ENCODE measurements at regions not wholly inside any gene's neighbourhood (a gene's known extent, or its start where the extent isn't known, plus 50 kb on each side); places are given as distances from the start of the nearest gene placed in this dataset.

DNA sequence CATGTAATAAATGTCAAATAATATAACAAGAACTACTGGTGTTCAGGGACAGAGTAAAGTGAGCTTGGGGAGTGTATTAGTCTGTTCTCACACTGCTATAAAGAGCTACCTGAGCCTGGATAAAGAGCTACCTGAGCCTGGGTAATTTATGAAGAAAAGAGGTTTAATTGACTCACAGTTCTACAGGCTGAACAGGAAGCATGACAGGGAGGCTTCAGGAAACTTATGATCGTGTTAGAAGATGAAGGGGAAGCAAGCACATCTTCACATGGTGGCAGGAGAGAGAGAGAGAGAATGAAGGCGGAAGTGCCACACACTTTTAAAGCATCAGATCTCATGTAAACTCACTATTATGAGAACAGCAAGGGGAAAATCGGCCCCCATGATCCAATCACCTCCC lies 205.9 kb downstream of the CTH start:
- Mint-ChIP-seq H3K27ac (no peak overlapping the region), H3K4me1 (no peaks in the 10 kb centered on the region), H3K9me3 (ENCODE audit: insufficient read depth) (peaks cover 2% of the 10 kb centered on the region), H3K27me3 (no peaks in the 10 kb centered on the region), H3K4me3 (no peak overlapping the region)
- TF ChIP-seq CTCF (IDR thresholded peaks at IDR 0.05): no peak
- no peak for TF ChIP-seq EZH2 (IDR thresholded peaks at IDR 0.05; ENCODE audit: borderline replicate concordance, insufficient read depth, low read depth, low read length, poor library complexity, severe bottlenecking)
- Histone ChIP-seq H4K20me1 (ENCODE audit: control insufficient read depth, insufficient read depth, low read length, poor library complexity, severe bottlenecking) (no peaks in the 10 kb centered on the region), H3K9ac (ENCODE audit: low read length) (no peak overlapping the region), H3K36me3 (replicated peaks in 1 of 2; ENCODE audit: control extremely low read depth in 1 of 2, control insufficient read depth in 1 of 2, extremely low read depth in 1 of 2, insufficient read depth in 2 of 2, low read length in 1 of 2) (no peaks in the 10 kb centered on the region), H2AFZ (ENCODE audit: insufficient read depth, low read depth, low read length, poor library complexity, severe bottlenecking) (no peak overlapping the region), H3K27me3 (replicated peaks in 1 of 4; ENCODE audit: control extremely low read depth in 1 of 4, control insufficient read depth in 3 of 4, insufficient read depth in 4 of 4, low read length in 3 of 4) (no peaks in the 10 kb centered on the region), H3K9me3 (ENCODE audit: control extremely low read depth in 1 of 3, control insufficient read depth in 2 of 3, insufficient read depth in 1 of 3, low read length in 2 of 3) (no peaks in the 10 kb centered on the region), H3K79me2 (ENCODE audit: control insufficient read depth, insufficient read depth, low read length) (no peaks in the 10 kb centered on the region), H3K4me3 (ENCODE audit: control extremely low read depth in 1 of 5, extremely low read depth in 1 of 5, insufficient read depth in 1 of 5, low read depth in 2 of 5, low read length in 4 of 5) (no peak overlapping the region), H3K4me2 (replicated peaks; ENCODE audit: low read depth, low read length, poor library complexity, severe bottlenecking) (no peak overlapping the region), H3K27ac (ENCODE audit: low read length in 2 of 2) (no peak overlapping the region), H3K4me1 (ENCODE audit: control insufficient read depth in 2 of 2, insufficient read depth in 2 of 2, low read length in 2 of 2) (no peaks in the 10 kb centered on the region)
- no CpG with 5 or more reads among the region's 3 CpGs for WGBS (ENCODE audit: insufficient coverage)
- intact Hi-C loops (cut with micrococcal nuclease): no loop called here
- DNase-seq (no peak), ATAC-seq (ENCODE audit: low read depth) (no peak)
- ChIA-PET CTCF (no interaction called here), POLR2A (no interaction called here)

DNA sequence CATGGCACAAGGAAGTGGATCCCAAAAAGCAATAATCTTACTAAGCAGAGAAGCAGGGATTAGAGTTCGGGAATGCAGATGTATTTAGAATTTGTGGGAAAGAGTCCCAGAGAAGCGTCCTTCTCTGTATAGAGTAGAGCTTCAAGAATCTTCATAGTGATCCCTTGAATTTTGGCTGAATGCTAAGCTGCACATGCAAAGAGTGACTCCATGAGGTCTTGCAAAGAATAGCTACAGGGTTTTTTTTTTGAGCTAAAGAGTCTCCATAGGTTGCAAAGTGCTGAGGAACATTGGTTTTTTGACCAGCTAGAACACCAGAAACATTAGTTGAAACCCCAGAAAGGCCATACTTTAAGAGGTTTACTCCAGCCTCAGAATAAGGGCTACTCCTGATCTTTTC lies 206.7 kb downstream of the CTH start:
- H3K27ac Mint-ChIP-seq: no peak overlapping the region
- no peaks in the 10 kb centered on the region for H3K27me3 Mint-ChIP-seq
- TF ChIP-seq EZH2 (IDR thresholded peaks at IDR 0.05; ENCODE audit: borderline replicate concordance, insufficient read depth, low read depth, low read length, poor library complexity, severe bottlenecking) (no peak), CTCF (IDR thresholded peaks at IDR 0.05) (no peak)
- Histone ChIP-seq H3K9ac (ENCODE audit: low read length) (no peak overlapping the region), H3K4me2 (replicated peaks; ENCODE audit: low read depth, low read length, poor library complexity, severe bottlenecking) (no peak overlapping the region), H3K4me1 (ENCODE audit: control insufficient read depth in 2 of 2, insufficient read depth in 2 of 2, low read length in 2 of 2) (no peaks in the 10 kb centered on the region), H3K9me3 (ENCODE audit: control extremely low read depth in 1 of 3, control insufficient read depth in 2 of 3, insufficient read depth in 1 of 3, low read length in 2 of 3) (no peaks in the 10 kb centered on the region), H4K20me1 (ENCODE audit: control insufficient read depth, insufficient read depth, low read length, poor library complexity, severe bottlenecking) (no peaks in the 10 kb centered on the region), H3K79me2 (ENCODE audit: control insufficient read depth, insufficient read depth, low read length) (no peaks in the 10 kb centered on the region), H3K36me3 (replicated peaks in 1 of 2; ENCODE audit: control extremely low read depth in 1 of 2, control insufficient read depth in 1 of 2, extremely low read depth in 1 of 2, insufficient read depth in 2 of 2, low read length in 1 of 2) (no peaks in the 10 kb centered on the region), H3K4me3 (ENCODE audit: control extremely low read depth in 1 of 5, extremely low read depth in 1 of 5, insufficient read depth in 1 of 5, low read depth in 2 of 5, low read length in 4 of 5) (no peak overlapping the region), H2AFZ (ENCODE audit: insufficient read depth, low read depth, low read length, poor library complexity, severe bottlenecking) (no peak overlapping the region), H3K27me3 (replicated peaks in 1 of 4; ENCODE audit: control extremely low read depth in 1 of 4, control insufficient read depth in 3 of 4, insufficient read depth in 4 of 4, low read length in 3 of 4) (no peaks in the 10 kb centered on the region), H3K27ac (ENCODE audit: low read length in 2 of 2) (no peak overlapping the region)
- no peak overlapping the region for H3K4me3 Mint-ChIP-seq
- H3K9me3 Mint-ChIP-seq (ENCODE audit: insufficient read depth): peaks cover 2% of the 10 kb centered on the region
- 81% methylated on average over 2 of the region's 2 CpGs for WGBS (ENCODE audit: insufficient coverage)
- H3K4me1 Mint-ChIP-seq: no peaks in the 10 kb centered on the region
- intact Hi-C loops (cut with micrococcal nuclease): no loop called here
- ATAC-seq (ENCODE audit: low read depth): no peak
- no peak for DNase-seq
- ChIA-PET POLR2A (no interaction called here), CTCF (no interaction called here)
